ENCODE measurements at regions not wholly inside any gene's neighbourhood (a gene's known extent, or its start where the extent isn't known, plus 50 kb on each side); places are given as distances from the start of the nearest gene placed in this dataset.

DNA sequence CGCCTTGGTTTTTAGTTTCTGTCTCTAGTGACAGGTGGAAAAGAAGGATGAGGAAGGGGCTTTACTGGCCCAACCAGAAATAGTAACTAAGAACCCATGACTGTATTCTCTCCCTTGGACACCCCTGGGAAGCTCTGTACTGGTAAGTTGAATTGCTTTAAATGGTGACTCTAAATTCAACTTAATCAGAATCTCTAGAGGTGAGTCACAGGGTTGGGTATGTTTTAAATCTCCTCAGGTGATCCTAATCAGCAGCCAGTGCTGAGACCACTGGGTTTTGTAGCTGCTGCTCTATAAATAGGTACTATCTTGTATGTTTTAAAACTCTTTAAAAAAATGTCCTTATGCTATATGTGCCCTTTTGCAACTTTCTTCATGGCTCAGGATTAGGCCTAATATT is 314.0 kb upstream of the ECI2 start:
- TF ChIP-seq, protein P1, sequence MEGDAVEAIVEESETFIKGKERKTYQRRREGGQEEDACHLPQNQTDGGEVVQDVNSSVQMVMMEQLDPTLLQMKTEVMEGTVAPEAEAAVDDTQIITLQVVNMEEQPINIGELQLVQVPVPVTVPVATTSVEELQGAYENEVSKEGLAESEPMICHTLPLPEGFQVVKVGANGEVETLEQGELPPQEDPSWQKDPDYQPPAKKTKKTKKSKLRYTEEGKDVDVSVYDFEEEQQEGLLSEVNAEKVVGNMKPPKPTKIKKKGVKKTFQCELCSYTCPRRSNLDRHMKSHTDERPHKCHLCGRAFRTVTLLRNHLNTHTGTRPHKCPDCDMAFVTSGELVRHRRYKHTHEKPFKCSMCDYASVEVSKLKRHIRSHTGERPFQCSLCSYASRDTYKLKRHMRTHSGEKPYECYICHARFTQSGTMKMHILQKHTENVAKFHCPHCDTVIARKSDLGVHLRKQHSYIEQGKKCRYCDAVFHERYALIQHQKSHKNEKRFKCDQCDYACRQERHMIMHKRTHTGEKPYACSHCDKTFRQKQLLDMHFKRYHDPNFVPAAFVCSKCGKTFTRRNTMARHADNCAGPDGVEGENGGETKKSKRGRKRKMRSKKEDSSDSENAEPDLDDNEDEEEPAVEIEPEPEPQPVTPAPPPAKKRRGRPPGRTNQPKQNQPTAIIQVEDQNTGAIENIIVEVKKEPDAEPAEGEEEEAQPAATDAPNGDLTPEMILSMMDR (conservative IDR thresholded peaks at IDR 0.05 in 1 of 2, IDR thresholded peaks at IDR 0.05 in 1 of 2; ENCODE audit: extremely low read depth in 1 of 2, insufficient read depth in 1 of 2, low read depth in 1 of 2, low read length in 2 of 2), result no peak
- no peak for TF ChIP-seq EZH2 (IDR thresholded peaks at IDR 0.05; ENCODE audit: borderline replicate concordance, low read length)
